RWPE2 (cell line): ENCODE measurements at regions not wholly inside any gene's neighbourhood (a gene's known extent, or its start where the extent isn't known, plus 50 kb on each side); places are given as distances from the start of the nearest gene placed in this dataset.

Experiments
- ATAC-seq: fragments of 200-7000 bp; cut with Tn5 transposase; 3 replicates; pipeline ENCODE4 v1.9.1; 2021; ENCODE audit warnings: low read depth
- DNase-seq: peaks from one replicate; pipeline ENCODE4 v3.0.0-alpha.2; 2020; ENCODE audit warnings: low spot score
- H3K27ac ChIP-seq: fragments of 450-650 bp; 2 replicates; pipeline ENCODE4 v1.5.1; 2017; ENCODE audit warnings: mild to moderate bottlenecking; ENCODE audit not compliant: poor library complexity, severe bottlenecking
- H3K27me3 ChIP-seq: fragments of 250-450 bp; sonication (Bioruptor Pico); 2 replicates; pipeline ENCODE4 v1.5.1; 2021; ENCODE audit warnings: mild to moderate bottlenecking, moderate library complexity; ENCODE audit not compliant: insufficient read depth, poor library complexity, severe bottlenecking
- H3K36me3 ChIP-seq: fragments of 250-450 bp; sonication (Bioruptor Pico); 2 replicates; pipeline ENCODE4 v1.5.1; 2020; ENCODE audit warnings: low read depth, mild to moderate bottlenecking, moderate library complexity
- H3K4me1 ChIP-seq: fragments of 250-450 bp; sonication (Bioruptor Pico); 2 replicates; pipeline ENCODE4 v1.5.1; 2021; ENCODE audit warnings: mild to moderate bottlenecking, moderate library complexity; ENCODE audit not compliant: insufficient read depth, poor library complexity, severe bottlenecking
- H3K4me3 ChIP-seq: fragments of 250-450 bp; sonication (Bioruptor Pico); 2 replicates; pipeline ENCODE4 v1.5.1; 2021; ENCODE audit warnings: mild to moderate bottlenecking, moderate library complexity; ENCODE audit not compliant: severe bottlenecking
- H3K9me3 ChIP-seq: fragments of 250-450 bp; sonication (Bioruptor Pico); 2 replicates; pipeline ENCODE4 v1.5.1; 2021; ENCODE audit warnings: mild to moderate bottlenecking, moderate library complexity; ENCODE audit not compliant: severe bottlenecking
- TF ChIP-seq, protein P1 (sequence below): fragments of 450-650 bp; IDR thresholded peaks from one replicate; pipeline ENCODE4 v1.5.1; 2017; ENCODE audit warnings: mild to moderate bottlenecking, moderate library complexity; ENCODE audit not compliant: poor library complexity, severe bottlenecking

GRCh38 chr4:18285357-18285756 lies 263.8 kb upstream of the LCORL start:
- TF ChIP-seq, protein P1, sequence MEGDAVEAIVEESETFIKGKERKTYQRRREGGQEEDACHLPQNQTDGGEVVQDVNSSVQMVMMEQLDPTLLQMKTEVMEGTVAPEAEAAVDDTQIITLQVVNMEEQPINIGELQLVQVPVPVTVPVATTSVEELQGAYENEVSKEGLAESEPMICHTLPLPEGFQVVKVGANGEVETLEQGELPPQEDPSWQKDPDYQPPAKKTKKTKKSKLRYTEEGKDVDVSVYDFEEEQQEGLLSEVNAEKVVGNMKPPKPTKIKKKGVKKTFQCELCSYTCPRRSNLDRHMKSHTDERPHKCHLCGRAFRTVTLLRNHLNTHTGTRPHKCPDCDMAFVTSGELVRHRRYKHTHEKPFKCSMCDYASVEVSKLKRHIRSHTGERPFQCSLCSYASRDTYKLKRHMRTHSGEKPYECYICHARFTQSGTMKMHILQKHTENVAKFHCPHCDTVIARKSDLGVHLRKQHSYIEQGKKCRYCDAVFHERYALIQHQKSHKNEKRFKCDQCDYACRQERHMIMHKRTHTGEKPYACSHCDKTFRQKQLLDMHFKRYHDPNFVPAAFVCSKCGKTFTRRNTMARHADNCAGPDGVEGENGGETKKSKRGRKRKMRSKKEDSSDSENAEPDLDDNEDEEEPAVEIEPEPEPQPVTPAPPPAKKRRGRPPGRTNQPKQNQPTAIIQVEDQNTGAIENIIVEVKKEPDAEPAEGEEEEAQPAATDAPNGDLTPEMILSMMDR = no peak
- DNase-seq = no peak
- Histone ChIP-seq H3K4me1 (no peaks in the 10 kb centered on the region), H3K36me3 (no peaks in the 10 kb centered on the region), H3K9me3 (no peaks in the 10 kb centered on the region), H3K27me3 (no peaks in the 10 kb centered on the region), H3K4me3 (no peak overlapping the region), H3K27ac (no peak overlapping the region)
- no peak for ATAC-seq

GRCh38 chr4:18278244-18278643 lies 256.7 kb upstream of the LCORL start:
- no peak for ATAC-seq
- H3K27ac ChIP-seq = no peak overlapping the region

DNA sequence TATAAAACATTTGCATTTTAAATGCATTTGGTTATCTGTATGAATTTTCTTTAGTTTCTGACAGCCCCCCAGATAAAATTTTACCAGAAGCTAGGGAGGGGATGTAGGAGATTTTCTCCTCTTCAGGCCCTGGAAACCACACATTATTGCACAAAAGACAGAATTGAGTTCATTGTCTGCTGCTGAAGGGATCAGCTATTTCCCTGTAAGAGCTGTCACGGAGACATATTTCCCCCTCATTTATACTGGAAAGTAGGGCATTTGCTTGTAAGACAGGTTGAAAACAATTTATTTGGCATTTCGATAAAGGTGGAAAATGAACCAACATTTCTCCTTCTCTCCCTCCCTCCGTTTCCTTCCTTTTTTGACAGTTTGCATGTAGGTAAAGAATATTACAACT lies 241.3 kb upstream of the LCORL start:
- H3K4me3 ChIP-seq = no peak overlapping the region
- TF ChIP-seq, protein P1 = no peak
- H3K9me3 ChIP-seq = no peaks in the 10 kb centered on the region
- H3K27ac ChIP-seq = no peak overlapping the region
- no peaks in the 10 kb centered on the region for H3K27me3 ChIP-seq
- DNase-seq = no peak
- H3K4me1 ChIP-seq = no peaks in the 10 kb centered on the region
- H3K36me3 ChIP-seq = no peaks in the 10 kb centered on the region
- no peak for ATAC-seq

More at GRCh38 chr4:18278244-18278643, 256.7 kb upstream of the LCORL start:
- Histone ChIP-seq H3K36me3 (no peaks in the 10 kb centered on the region), H3K27me3 (no peaks in the 10 kb centered on the region), H3K9me3 (no peaks in the 10 kb centered on the region), H3K4me1 (no peaks in the 10 kb centered on the region), H3K4me3 (no peak overlapping the region)
- TF ChIP-seq, protein P1 = no peak
- no peak for DNase-seq

DNA sequence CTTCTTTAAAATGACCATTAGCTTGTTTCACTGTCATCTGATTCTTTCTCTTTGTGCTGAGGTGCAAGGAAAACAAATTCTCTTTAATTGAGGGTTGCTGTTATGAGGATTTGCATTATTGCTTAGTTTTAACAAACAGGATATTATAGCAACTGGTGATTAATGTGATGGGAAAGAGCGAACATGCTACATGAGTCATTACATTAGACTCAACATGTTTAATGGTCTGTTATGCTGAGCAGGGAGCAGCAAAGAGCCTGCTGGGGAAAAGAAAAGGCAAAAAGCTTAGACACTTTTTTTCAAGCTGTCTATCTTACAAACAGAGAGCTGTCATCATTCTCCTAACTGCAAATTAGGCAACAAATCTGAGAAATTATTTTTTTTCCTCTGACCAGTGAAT lies 230.5 kb upstream of the LCORL start:
- no peak overlapping the region for H3K4me3 ChIP-seq
- no peaks in the 10 kb centered on the region for H3K36me3 ChIP-seq
- H3K4me1 ChIP-seq = no peaks in the 10 kb centered on the region
- no peaks in the 10 kb centered on the region for H3K9me3 ChIP-seq
- DNase-seq (no peak), ATAC-seq (no peak)
- no peaks in the 10 kb centered on the region for H3K27me3 ChIP-seq
- H3K27ac ChIP-seq = no peak overlapping the region
- TF ChIP-seq, protein P1 = no peak

DNA sequence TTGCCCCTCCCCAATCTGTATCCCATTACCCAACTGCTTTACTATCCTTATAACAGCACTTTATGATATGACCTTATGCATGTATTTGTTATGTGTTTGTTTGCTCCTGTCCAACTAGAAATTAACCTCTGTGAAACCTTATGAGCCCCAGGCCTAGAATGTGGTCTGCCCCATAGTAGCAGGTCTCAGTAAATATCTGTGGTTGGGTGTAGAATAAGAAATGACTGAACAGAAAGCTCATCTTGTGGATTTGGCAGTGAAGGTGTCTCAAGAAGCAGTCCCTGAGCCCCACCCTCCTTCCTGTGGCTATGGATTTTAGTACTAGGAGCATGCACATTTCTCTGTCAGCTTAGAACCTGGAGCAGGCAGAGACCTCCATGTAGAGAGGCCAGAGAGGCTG lies 229.0 kb upstream of the LCORL start:
- DNase-seq (no peak), ATAC-seq (no peak)
- no peaks in the 10 kb centered on the region for H3K27me3 ChIP-seq
- TF ChIP-seq, protein P1 = no peak
- no peaks in the 10 kb centered on the region for H3K4me1 ChIP-seq
- no peaks in the 10 kb centered on the region for H3K36me3 ChIP-seq
- no peaks in the 10 kb centered on the region for H3K9me3 ChIP-seq
- H3K27ac ChIP-seq = no peak overlapping the region
- H3K4me3 ChIP-seq = no peak overlapping the region
